Ishikawa (cell line): ENCODE measurements at regions not wholly inside any gene's neighbourhood (a gene's known extent, or its start where the extent isn't known, plus 50 kb on each side); places are given as distances from the start of the nearest gene placed in this dataset.

Experiments
- CEBPB ChIP-seq: IDR thresholded peaks from 2 replicates; pipeline ENCODE4 v1.6.1; 2012
- CREB1 ChIP-seq: IDR thresholded peaks from 2 replicates; pipeline ENCODE4 v1.6.1; 2012; ENCODE audit warnings: low read depth
- EGR1 ChIP-seq: IDR thresholded peaks from 2 replicates; pipeline ENCODE4 v1.6.1; 2012
- EP300 ChIP-seq: IDR thresholded peaks from 2 replicates; pipeline ENCODE4 v1.6.1; 2012; ENCODE audit warnings: borderline replicate concordance
- FOXM1 ChIP-seq: IDR thresholded peaks from 2 replicates; pipeline ENCODE4 v1.6.1; 2012; ENCODE audit warnings: low read depth, borderline replicate concordance
- NFIC ChIP-seq: IDR thresholded peaks from 2 replicates; pipeline ENCODE4 v1.6.1; 2012
- RAD21 ChIP-seq: IDR thresholded peaks from 2 replicates; pipeline ENCODE4 v1.6.1; 2012; ENCODE audit warnings: low read depth
- REST ChIP-seq: IDR thresholded peaks from 2 replicates; pipeline ENCODE4 v1.6.1; 2012; ENCODE audit warnings: low read depth, mild to moderate bottlenecking
- TAF1 ChIP-seq: IDR thresholded peaks from 2 replicates; pipeline ENCODE4 v1.6.1; 2012; ENCODE audit warnings: low read depth, mild to moderate bottlenecking
- TCF12 ChIP-seq: IDR thresholded peaks from 2 replicates; pipeline ENCODE4 v1.6.1; 2012; ENCODE audit warnings: low read depth
- TEAD4 ChIP-seq: IDR thresholded peaks from 2 replicates; pipeline ENCODE4 v1.6.1; 2012
- USF1 ChIP-seq: IDR thresholded peaks from 2 replicates; pipeline ENCODE4 v1.6.1; 2012
- YY1 ChIP-seq: IDR thresholded peaks from 2 replicates; pipeline ENCODE4 v1.6.1; 2012; ENCODE audit warnings: low read depth
- ZBTB7A ChIP-seq: IDR thresholded peaks from 2 replicates; pipeline ENCODE4 v1.6.1; 2012; ENCODE audit warnings: low read depth
- TF ChIP-seq, protein P1 (sequence below): IDR thresholded peaks from 2 replicates; pipeline ENCODE4 v1.6.1; 2012

- TF ChIP-seq TEAD4, result no peak
- TF ChIP-seq, protein P1, sequence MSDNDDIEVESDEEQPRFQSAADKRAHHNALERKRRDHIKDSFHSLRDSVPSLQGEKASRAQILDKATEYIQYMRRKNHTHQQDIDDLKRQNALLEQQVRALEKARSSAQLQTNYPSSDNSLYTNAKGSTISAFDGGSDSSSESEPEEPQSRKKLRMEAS, result no peak
- TF ChIP-seq ZBTB7A, result no peak
- no peak for TF ChIP-seq USF1
- no peak for TF ChIP-seq YY1
- TF ChIP-seq TAF1, result no peak
- no peak for TF ChIP-seq CEBPB
- TF ChIP-seq EGR1, result no peak
- no peak for TF ChIP-seq RAD21
- TF ChIP-seq TCF12, result no peak
- TF ChIP-seq FOXM1, result no peak
- no peak for TF ChIP-seq NFIC
- TF ChIP-seq CREB1, result no peak
- no peak for TF ChIP-seq REST
- TF ChIP-seq EP300, result no peak
Measured at GRCh38 chr4:100929135-100929534, 411.3 kb upstream of the EMCN start.

GRCh38 chr4:100926039-100926717, 408.4 kb upstream of the EMCN start:
- TF ChIP-seq NFIC, result no peak
- no peak for TF ChIP-seq YY1
- no peak for TF ChIP-seq RAD21
- no peak for TF ChIP-seq EGR1
- TF ChIP-seq TEAD4, result no peak
- no peak for TF ChIP-seq FOXM1

- TF ChIP-seq, protein P1, result no peak
- no peak for TF ChIP-seq YY1
- no peak for TF ChIP-seq TEAD4
- no peak for TF ChIP-seq REST
- no peak for TF ChIP-seq EGR1
- no peak for TF ChIP-seq NFIC
Measured at GRCh38 chr4:100913685-100914084, 395.9 kb upstream of the EMCN start.

DNA sequence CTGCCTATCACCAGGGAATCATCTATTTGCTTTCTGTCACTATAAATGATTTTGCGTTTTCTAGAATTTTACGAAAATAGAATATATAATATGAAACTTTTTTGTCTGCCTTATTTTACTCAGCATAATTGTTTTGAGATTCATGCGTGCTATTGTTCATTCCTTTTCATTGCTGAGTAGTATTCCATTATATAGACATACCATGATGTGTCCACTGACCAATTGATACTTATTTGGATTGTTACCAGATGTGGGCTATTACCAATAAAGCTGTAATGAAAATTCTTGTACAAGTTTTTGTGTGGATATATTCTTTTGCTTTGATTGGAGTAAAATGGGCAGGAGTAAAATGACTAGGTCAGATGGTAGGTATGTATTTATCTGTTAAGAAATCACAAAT, 390.7 kb upstream of the EMCN start:
- no peak for TF ChIP-seq RAD21
- no peak for TF ChIP-seq CREB1
- no peak for TF ChIP-seq TEAD4
- TF ChIP-seq FOXM1, result no peak
- TF ChIP-seq EP300, result no peak
- no peak for TF ChIP-seq TAF1
- no peak for TF ChIP-seq TCF12
- no peak for TF ChIP-seq ZBTB7A
- TF ChIP-seq, protein P1, result no peak
- TF ChIP-seq CEBPB, result no peak
- TF ChIP-seq NFIC, result no peak
- no peak for TF ChIP-seq EGR1
- no peak for TF ChIP-seq YY1
- no peak for TF ChIP-seq USF1
- TF ChIP-seq REST, result no peak
